K562 (cell line): ENCODE measurements at regions not wholly inside any gene's neighbourhood (a gene's known extent, or its start where the extent isn't known, plus 50 kb on each side); places are given as distances from the start of the nearest gene placed in this dataset.

Experiments used
- ATAC-seq: fragments of 200-7000 bp; cut with Tn5 transposase; 3 replicates; pipeline ENCODE4 v1.9.1; 2020; ENCODE audit warnings: moderate library complexity
- BruUV-seq: library from RNA; stranded (reverse); fragments of 400-500 nt; replicated peaks from 2 replicates; lab custom pipeline; 2021; lab: Mats Ljungman, UMichigan
- CTCF ChIA-PET: fragments of 300-600 bp; formaldehyde crosslinking; extraction: SDS; loops from one replicate; lab custom pipeline; 2021; ENCODE audit warnings: low intra/inter-chr PET ratio; lab: Yijun Ruan, JAX
- POLR2A ChIA-PET: fragments of 300-600, 350-650 bp; sonication (Branson Sonifier 250); formaldehyde crosslinking; extraction: SDS; loops from one replicate; lab custom pipeline; 2021; ENCODE audit warnings: antibody characterized with exemption, inconsistent platforms; lab: Yijun Ruan, JAX
- DNase-seq, 4 experiments: peaks; one replicate each; pipeline versions ENCODE4 v3.0.0 to v3.0.0-alpha.2; 2011 to 2018; ENCODE audit warnings: low spot score in 3 of 4, mixed read lengths in 3 of 4; ENCODE audit errors: extremely low read depth in 1 of 4
- FAIRE-seq: peaks from 2 replicates; lab custom pipeline; 2011; peaks lifted over from hg19 to GRCh38; lab: Jason Lieb, UNC
- H2AFZ ChIP-seq: 2 replicates; pipeline ENCODE4 v1.6.0; 2011; ENCODE audit warnings: low read depth, low read length, control low read depth, inconsistent platforms
- H3K27ac ChIP-seq: fragments of 200-600 bp; 3 replicates; pipeline ENCODE4 v1.8.0; 2011; ENCODE audit warnings: low read depth, mild to moderate bottlenecking, control low read depth, inconsistent platforms, low read length, moderate library complexity, mixed read lengths; ENCODE audit errors: extremely low read depth
- H3K27me3 ChIP-seq, 2 experiments: fragments of 300-600 bp in 1 of 2; 2 replicates in 1 of 2; 3 replicates in 1 of 2; pipeline versions ENCODE4 v1.6.0 to v1.8.0; 2011; ENCODE audit warnings: inconsistent platforms in 2 of 2, low read length in 2 of 2, mild to moderate bottlenecking in 1 of 2, mixed read lengths in 1 of 2, moderate library complexity in 1 of 2; ENCODE audit not compliant: control insufficient read depth in 2 of 2, insufficient read depth in 2 of 2
- H3K36me3 ChIP-seq: fragments of 300-600 bp; 3 replicates; pipeline ENCODE4 v1.8.0; 2011; ENCODE audit warnings: mild to moderate bottlenecking, low read length, inconsistent platforms; ENCODE audit not compliant: control insufficient read depth, insufficient read depth
- H3K4me1 ChIP-seq, 2 experiments: fragments of 200-600 bp in 1 of 2; replicated peaks in 1 of 2; 2 replicates in 1 of 2; 3 replicates in 1 of 2; pipeline versions ENCODE4 v1.5.1 to v1.8.0; 2011; ENCODE audit warnings: inconsistent platforms in 2 of 2, low read length in 2 of 2, mild to moderate bottlenecking in 1 of 2, mixed read lengths in 1 of 2, moderate library complexity in 1 of 2; ENCODE audit not compliant: control insufficient read depth in 2 of 2, insufficient read depth in 2 of 2
- H3K4me2 ChIP-seq: 2 replicates; pipeline ENCODE4 v1.6.1; 2011; ENCODE audit warnings: low read length, control low read depth, inconsistent platforms, mixed read lengths; ENCODE audit not compliant: insufficient read depth
- H3K4me3 ChIP-seq: fragments of 200-600 bp; sonication (generic), shearing (Covaris generic); 2 replicates; pipeline ENCODE4 v1.5.1; 2016; ENCODE audit warnings: control low read depth, inconsistent platforms
- H3K79me2 ChIP-seq: fragments of 200-600 bp; 3 replicates; pipeline ENCODE4 v1.8.0; 2011; ENCODE audit warnings: low read length, inconsistent platforms; ENCODE audit not compliant: control insufficient read depth, insufficient read depth
- H3K9ac ChIP-seq, 2 experiments: 2 replicates each; pipeline versions ENCODE4 v1.6.0 to v1.6.1; 2011; ENCODE audit warnings: low read depth in 2 of 2, low read length in 2 of 2, control low read depth in 1 of 2, inconsistent platforms in 1 of 2, mild to moderate bottlenecking in 1 of 2, mixed read lengths in 1 of 2; ENCODE audit not compliant: insufficient read depth in 1 of 2
- H3K9me1 ChIP-seq: one replicate; pipeline ENCODE4 v1.6.0; 2011; ENCODE audit warnings: inconsistent platforms, mild to moderate bottlenecking, low read length, moderate library complexity; ENCODE audit not compliant: control insufficient read depth, insufficient read depth
- H3K9me3 ChIP-seq: replicated peaks from 2 replicates; pipeline ENCODE4 v1.5.1; 2011; ENCODE audit warnings: low read depth, low read length, inconsistent platforms; ENCODE audit not compliant: control insufficient read depth, insufficient read depth
- H4K20me1 ChIP-seq: replicated peaks from 2 replicates; pipeline ENCODE4 v1.6.1; 2011; ENCODE audit warnings: low read length, inconsistent platforms, mixed read lengths; ENCODE audit not compliant: control insufficient read depth, insufficient read depth
- ARHGAP35 ChIP-seq: fragments of 450-650 bp; IDR thresholded peaks from 2 replicates; pipeline ENCODE4 v1.6.1; 2018; ENCODE audit not compliant: partially characterized antibody
- IRF9 ChIP-seq: fragments of 450-650 bp; IDR thresholded peaks from 2 replicates; pipeline ENCODE4 v1.6.1; 2016; ENCODE audit warnings: missing biosample characterization, missing genetic modification characterization
- ZC3H4 ChIP-seq: sonication (generic); formaldehyde crosslinking; IDR thresholded peaks from 2 replicates; pipeline ENCODE4 v1.9.0; 2021; ENCODE audit warnings: missing genetic modification reagents, borderline replicate concordance
- ZNF239 ChIP-seq: fragments of 250-450 bp; sonication (Bioruptor Pico); IDR thresholded peaks from 2 replicates; pipeline ENCODE4 v1.4.0; 2020; ENCODE audit warnings: mild to moderate bottlenecking
- ZNF583 ChIP-seq: fragments of 250-450 bp; sonication (Bioruptor Pico); IDR thresholded peaks from 2 replicates; pipeline ENCODE4 v1.4.0; 2020
- ZNF589 ChIP-seq: fragments of 200-800 bp; sonication (Bioruptor generic); IDR thresholded peaks from 2 replicates; pipeline ENCODE4 v1.6.1; 2016; ENCODE audit warnings: low read depth, missing genetic modification characterization, missing compliant biosample characterization
- WGBS: fragments of 100-300 bp; shearing (Covaris generic); methylation state at CpG from one replicate; pipeline ENCODE4 v1.1.6; 2016; ENCODE audit warnings: low coverage, mixed read lengths; ENCODE audit not compliant: insufficient coverage; ENCODE audit errors: missing lambda C conversion rate; 5-methylcytosine and 5-hydroxymethylcytosine counted together
- in situ Hi-C: fragments of 300-500 bp; cut with MboI; formaldehyde crosslinking; loops from 4 replicates; pipeline ENCODE4 v1.15.0; 2018; ENCODE audit warnings: inconsistent platforms, mixed read lengths
- intact Hi-C: fragments of 100-400 bp; cut with micrococcal nuclease; formaldehyde crosslinking; loops from 2 replicates; pipeline ENCODE4 v1.14.2; 2022

DNA sequence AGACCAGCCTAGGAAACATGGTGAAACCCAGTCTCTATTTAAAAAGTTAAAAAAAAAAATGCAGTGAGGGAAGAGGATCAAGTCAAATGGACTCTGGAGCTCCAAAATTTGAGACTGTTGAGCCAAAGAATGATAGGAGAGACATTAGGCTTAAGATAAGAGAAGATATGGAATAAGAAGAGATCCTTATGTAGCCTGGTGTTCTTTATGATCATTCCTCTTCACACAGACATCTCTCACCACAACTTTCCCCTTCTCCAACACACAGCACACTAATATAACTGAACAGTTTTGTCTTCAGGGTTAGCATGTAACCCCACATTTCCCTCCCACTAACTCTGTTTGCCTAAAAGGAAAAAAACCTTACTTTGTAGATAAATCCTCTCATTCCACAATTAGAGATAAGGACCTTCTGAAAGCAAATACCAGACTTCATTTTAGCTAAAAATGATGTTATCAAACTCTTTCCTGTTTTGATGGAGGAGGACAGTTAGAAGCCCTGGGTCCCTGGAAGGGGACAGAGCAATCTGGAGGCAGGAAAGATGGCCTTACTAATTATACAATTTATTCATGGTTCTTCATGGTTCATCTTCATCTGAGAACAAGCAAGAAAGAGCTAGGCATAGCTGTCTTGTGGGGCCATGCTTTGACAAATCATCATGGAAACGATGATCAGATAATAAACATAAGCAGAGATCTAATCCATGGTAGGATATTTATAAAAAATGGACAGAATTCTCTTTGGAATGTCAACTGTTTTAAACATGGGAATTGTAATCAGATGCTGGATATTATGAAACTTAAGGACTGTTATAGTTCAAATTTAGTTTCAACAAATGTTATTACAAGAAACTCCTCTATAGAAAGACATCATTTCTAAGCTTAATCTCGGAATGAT lies 96.7 kb upstream of the S1PR1 start:
- no peak for DNase-seq
- Histone ChIP-seq H3K27ac (no peak overlapping the region), H3K9me3 (no peaks in the 10 kb centered on the region), H2AFZ (no peak overlapping the region), H3K4me1 (peaks cover 0 to 20% of the 10 kb centered on the region in 2 experiments; a peak in 3 of 5 replicates), H3K9ac (no peak overlapping the region), H3K4me2 (no peak overlapping the region), H3K27me3 (no peaks in the 10 kb centered on the region), H4K20me1 (no peaks in the 10 kb centered on the region), H3K79me2 (no peaks in the 10 kb centered on the region), H3K4me3 (no peak overlapping the region), H3K36me3 (no peaks in the 10 kb centered on the region), H3K9me1 (no peaks in the 10 kb centered on the region)
- CTCF ChIA-PET = no interaction called here
- TF ChIP-seq ZNF583 (CRISPR knock-in tag) (no peak), ZC3H4 (CRISPR knock-in tag) (no peak), ZNF239 (CRISPR knock-in tag) (no peak)
- no TSS peak for BruUV-seq
- in situ Hi-C loops (loop anchor here (10.0 kb wide), 1 partner anchor 145 kb away; no protein-coding TSS in a partner anchor), intact Hi-C loops (loop anchor here (5.0 kb wide), 1 partner anchor 213 kb away; no protein-coding TSS in a partner anchor)
- ATAC-seq = no peak
- POLR2A ChIA-PET = interaction anchor here (0.7 to 1.5 kb wide), 3 partner anchors 10 to 122 kb away, joined by 3 to 4 read pairs (median 3); no protein-coding TSS in a partner anchor
- no peak for FAIRE-seq
- 12% methylated on average over 2 of the region's 2 CpGs for WGBS

GRCh38 chr1:101139130-101139529 lies 97.7 kb upstream of the S1PR1 start:
- WGBS = 60% methylated on average over 1 of the region's 1 CpG
- no peak overlapping the region for H3K9ac ChIP-seq
- H3K4me3 ChIP-seq = no peak overlapping the region
- no peak overlapping the region for H2AFZ ChIP-seq
- FAIRE-seq (no peak), DNase-seq (no peak), ATAC-seq (no peak)
- H3K4me1 ChIP-seq = peaks cover 0 to 20% of the 10 kb centered on the region in 2 experiments; a peak in 3 of 5 replicates
- ChIA-PET POLR2A (interaction anchor here (0.6 to 1.5 kb wide), 2 partner anchors 11 to 69 kb away, joined by 3 to 4 read pairs; no protein-coding TSS in a partner anchor), CTCF (no interaction called here)
- in situ Hi-C loops = loop anchor here (10.0 kb wide), 1 partner anchor 146 kb away; no protein-coding TSS in a partner anchor
- no peaks in the 10 kb centered on the region for H3K9me3 ChIP-seq
- no peaks in the 10 kb centered on the region for H3K36me3 ChIP-seq
- no peaks in the 10 kb centered on the region for H3K79me2 ChIP-seq
- H3K4me2 ChIP-seq = no peak overlapping the region
- no peak overlapping the region for H3K27ac ChIP-seq
- no peak for TF ChIP-seq IRF9
- no peak for TF ChIP-seq ARHGAP35
- TF ChIP-seq ZNF589 = no peak
- intact Hi-C loops = loop anchor here (5.0 kb wide), 1 partner anchor 212 kb away; no protein-coding TSS in a partner anchor
- no peaks in the 10 kb centered on the region for H4K20me1 ChIP-seq
- BruUV-seq = no TSS peak
- no peaks in the 10 kb centered on the region for H3K27me3 ChIP-seq
- H3K9me1 ChIP-seq = no peaks in the 10 kb centered on the region
